GM20000 (cell line): ENCODE measurements at regions not wholly inside any gene's neighbourhood (a gene's known extent, or its start where the extent isn't known, plus 50 kb on each side); places are given as distances from the start of the nearest gene placed in this dataset.

ENCODE experiments used
- DNase-seq: peaks from one replicate; pipeline ENCODE4 v3.0.0; 2012; ENCODE audit warnings: low spot score
- CTCF ChIP-seq: IDR thresholded peaks from 2 replicates; pipeline ENCODE4 v1.5.1; 2012; ENCODE audit warnings: mild to moderate bottlenecking, control low read depth; ENCODE audit errors: extremely low read depth, missing control alignments

- DNase-seq: no peak
- no peak for TF ChIP-seq CTCF
Observed at GRCh38 chr2:167400546-167400945, 512.3 kb downstream of the XIRP2 start.

GRCh38 chr2:167398873-167399272 lies 510.6 kb downstream of the XIRP2 start:
- no peak for TF ChIP-seq CTCF
- DNase-seq: no peak

GRCh38 chr2:167388901-167389300 lies 500.6 kb downstream of the XIRP2 start:
- no peak for TF ChIP-seq CTCF

GRCh38 chr2:167388497-167388896 lies 500.2 kb downstream of the XIRP2 start:
- no peak for TF ChIP-seq CTCF
- no peak for DNase-seq

More at GRCh38 chr2:167388901-167389300, 500.6 kb downstream of the XIRP2 start:
- no peak for DNase-seq

- no peak for TF ChIP-seq CTCF
- DNase-seq: no peak
Observed at GRCh38 chr2:167386694-167387093, 498.4 kb downstream of the XIRP2 start.

GRCh38 chr2:167383610-167384194 lies 495.4 kb downstream of the XIRP2 start:
- no peak for TF ChIP-seq CTCF
- DNase-seq: no peak

GRCh38 chr2:167381349-167381748 lies 493.1 kb downstream of the XIRP2 start:
- no peak for TF ChIP-seq CTCF
- DNase-seq: no peak
